ENCODE measurements at regions not wholly inside any gene's neighbourhood (a gene's known extent, or its start where the extent isn't known, plus 50 kb on each side); places are given as distances from the start of the nearest gene placed in this dataset.

DNA sequence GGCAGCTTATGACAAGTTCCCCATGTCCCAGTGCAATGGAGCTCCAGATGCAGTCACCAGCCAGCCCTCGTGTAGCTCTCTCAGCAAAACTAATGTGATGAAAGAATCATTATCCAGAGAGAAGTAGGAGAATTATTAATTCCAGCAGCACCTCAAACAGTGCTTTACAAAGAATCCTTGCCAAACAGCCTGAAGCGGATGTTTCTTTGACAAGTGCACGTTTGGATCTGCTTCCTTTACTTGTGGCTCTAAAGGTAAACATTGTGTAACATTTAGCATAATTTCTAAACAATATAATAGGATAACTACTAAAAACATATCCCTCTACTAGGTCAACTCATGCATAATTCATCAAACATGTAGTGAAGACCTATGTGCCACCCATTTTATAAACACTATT, 197.0 kb downstream of the FAM181B start:
- TF ChIP-seq, protein P1, sequence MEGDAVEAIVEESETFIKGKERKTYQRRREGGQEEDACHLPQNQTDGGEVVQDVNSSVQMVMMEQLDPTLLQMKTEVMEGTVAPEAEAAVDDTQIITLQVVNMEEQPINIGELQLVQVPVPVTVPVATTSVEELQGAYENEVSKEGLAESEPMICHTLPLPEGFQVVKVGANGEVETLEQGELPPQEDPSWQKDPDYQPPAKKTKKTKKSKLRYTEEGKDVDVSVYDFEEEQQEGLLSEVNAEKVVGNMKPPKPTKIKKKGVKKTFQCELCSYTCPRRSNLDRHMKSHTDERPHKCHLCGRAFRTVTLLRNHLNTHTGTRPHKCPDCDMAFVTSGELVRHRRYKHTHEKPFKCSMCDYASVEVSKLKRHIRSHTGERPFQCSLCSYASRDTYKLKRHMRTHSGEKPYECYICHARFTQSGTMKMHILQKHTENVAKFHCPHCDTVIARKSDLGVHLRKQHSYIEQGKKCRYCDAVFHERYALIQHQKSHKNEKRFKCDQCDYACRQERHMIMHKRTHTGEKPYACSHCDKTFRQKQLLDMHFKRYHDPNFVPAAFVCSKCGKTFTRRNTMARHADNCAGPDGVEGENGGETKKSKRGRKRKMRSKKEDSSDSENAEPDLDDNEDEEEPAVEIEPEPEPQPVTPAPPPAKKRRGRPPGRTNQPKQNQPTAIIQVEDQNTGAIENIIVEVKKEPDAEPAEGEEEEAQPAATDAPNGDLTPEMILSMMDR (IDR thresholded peaks at IDR 0.05) = no peak
- no peak for TF ChIP-seq POLR2A (IDR thresholded peaks at IDR 0.05)

Measured in Peyer's patch (tissue), 4 donors.